Esophagus muscularis mucosa (tissue), 4 donors: ENCODE measurements at regions not wholly inside any gene's neighbourhood (a gene's known extent, or its start where the extent isn't known, plus 50 kb on each side); places are given as distances from the start of the nearest gene placed in this dataset.

Experiments used
- DNase-seq: peaks from one replicate; pipeline ENCODE4 v3.0.0-alpha.2; 2017; ENCODE audit errors: extremely low spot score
- H3K27ac ChIP-seq, 4 donors: fragments of 200-600 bp; sonication (generic); replicated peaks in 1 of 4; 1 replicate in 3 of 4; 2 replicates in 1 of 4; pipeline ENCODE4 v1.5.1; 2016 to 2019; ENCODE audit warnings: mild to moderate bottlenecking in 1 of 4
- H3K27me3 ChIP-seq, 4 donors: fragments of 200-600 bp; sonication (generic); one replicate each; pipeline versions ENCODE4 v1.5.1 to v1.6.0; 2016 to 2019
- H3K36me3 ChIP-seq, 4 donors: fragments of 200-600 bp; sonication (generic); one replicate each; pipeline ENCODE4 v1.5.1; 2016 to 2019
- H3K4me1 ChIP-seq, 4 donors: fragments of 200-600 bp; sonication (generic); one replicate each; pipeline ENCODE4 v1.5.1; 2016 to 2019
- H3K4me3 ChIP-seq, 4 donors: fragments of 200-600 bp; sonication (generic); 1 replicate in 2 of 4; 2 replicates in 2 of 4; pipeline ENCODE4 v1.5.1; 2016 to 2019; ENCODE audit warnings: mild to moderate bottlenecking in 4 of 4, moderate library complexity in 1 of 4
- H3K9me3 ChIP-seq, 4 donors: fragments of 200-600 bp; sonication (generic); 1 replicate in 3 of 4; 2 replicates in 1 of 4; pipeline ENCODE4 v1.5.1; 2016 to 2019
- EP300 ChIP-seq: sonication (generic); formaldehyde crosslinking; IDR thresholded peaks from one replicate; pipeline ENCODE4 v1.6.1; 2017; ENCODE audit warnings: antibody characterized with exemption
- POLR2A ChIP-seq: fragments of 450-650 bp; IDR thresholded peaks from one replicate; pipeline ENCODE4 v1.6.1; 2017; ENCODE audit warnings: antibody characterized with exemption, moderate library complexity, mild to moderate bottlenecking, low read depth
- POLR2AphosphoS5 ChIP-seq, 2 donors: sonication (generic); formaldehyde crosslinking; IDR thresholded peaks; one replicate each; pipeline ENCODE4 v1.6.1; 2017; ENCODE audit warnings: antibody characterized with exemption in 2 of 2
- WGBS: methylation state at CpG from one replicate; pipeline ENCODE4 v1.1.5; 2018; 5-methylcytosine and 5-hydroxymethylcytosine counted together
- intact Hi-C: fragments of 100-400 bp; cut with DNase I; formaldehyde crosslinking; loops from one replicate; pipeline ENCODE4 v1.15.1; 2023
- TF ChIP-seq, protein P1 (sequence below), 3 experiments: fragments of 200-600 bp in 2 of 3; fragments of 450-650 bp in 1 of 3; sonication (generic) in 2 of 3; IDR thresholded peaks; one replicate each; pipeline ENCODE4 v1.5.1; 2017 to 2019; ENCODE audit warnings: antibody characterized with exemption in 3 of 3, mild to moderate bottlenecking in 2 of 3, moderate library complexity in 1 of 3

DNA sequence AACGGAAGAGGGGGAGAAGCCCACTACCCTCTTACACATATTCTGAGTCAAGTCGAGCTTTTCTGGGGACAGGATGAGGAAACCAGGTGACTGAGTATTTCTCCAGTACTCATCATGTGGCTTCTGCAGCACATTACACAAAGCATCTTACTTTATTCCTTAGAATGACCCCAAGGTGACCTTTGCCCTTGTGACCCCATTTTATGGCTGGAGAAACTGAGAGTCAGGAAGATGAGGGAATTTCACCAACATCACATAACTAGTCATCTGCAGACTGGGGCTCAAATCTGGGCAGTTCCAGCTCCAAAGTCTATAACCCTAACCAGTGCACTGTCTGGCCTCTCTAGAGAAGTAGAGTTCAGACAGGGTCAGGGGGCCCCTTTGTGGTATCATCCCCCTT is 707.0 kb downstream of the UQCRFS1 start:
- DNase-seq, result no peak
- TF ChIP-seq POLR2AphosphoS5 (IDR thresholded peaks at IDR 0.05) (no peak), EP300 (no peak), POLR2A (no peak)
- TF ChIP-seq, protein P1, sequence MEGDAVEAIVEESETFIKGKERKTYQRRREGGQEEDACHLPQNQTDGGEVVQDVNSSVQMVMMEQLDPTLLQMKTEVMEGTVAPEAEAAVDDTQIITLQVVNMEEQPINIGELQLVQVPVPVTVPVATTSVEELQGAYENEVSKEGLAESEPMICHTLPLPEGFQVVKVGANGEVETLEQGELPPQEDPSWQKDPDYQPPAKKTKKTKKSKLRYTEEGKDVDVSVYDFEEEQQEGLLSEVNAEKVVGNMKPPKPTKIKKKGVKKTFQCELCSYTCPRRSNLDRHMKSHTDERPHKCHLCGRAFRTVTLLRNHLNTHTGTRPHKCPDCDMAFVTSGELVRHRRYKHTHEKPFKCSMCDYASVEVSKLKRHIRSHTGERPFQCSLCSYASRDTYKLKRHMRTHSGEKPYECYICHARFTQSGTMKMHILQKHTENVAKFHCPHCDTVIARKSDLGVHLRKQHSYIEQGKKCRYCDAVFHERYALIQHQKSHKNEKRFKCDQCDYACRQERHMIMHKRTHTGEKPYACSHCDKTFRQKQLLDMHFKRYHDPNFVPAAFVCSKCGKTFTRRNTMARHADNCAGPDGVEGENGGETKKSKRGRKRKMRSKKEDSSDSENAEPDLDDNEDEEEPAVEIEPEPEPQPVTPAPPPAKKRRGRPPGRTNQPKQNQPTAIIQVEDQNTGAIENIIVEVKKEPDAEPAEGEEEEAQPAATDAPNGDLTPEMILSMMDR (IDR thresholded peaks at IDR 0.05), result no peak
- WGBS, result 82% methylated on average over 2 of the region's 2 CpGs
- Histone ChIP-seq H3K27ac (no peak overlapping the region), H3K27me3 (peaks cover 0 to 12% (median 0%) of the 10 kb centered on the region in 4 donors), H3K4me1 (no peaks in the 10 kb centered on the region), H3K36me3 (no peaks in the 10 kb centered on the region), H3K9me3 (no peaks in the 10 kb centered on the region), H3K4me3 (no peak overlapping the region)
- intact Hi-C loops, result no loop called here

DNA sequence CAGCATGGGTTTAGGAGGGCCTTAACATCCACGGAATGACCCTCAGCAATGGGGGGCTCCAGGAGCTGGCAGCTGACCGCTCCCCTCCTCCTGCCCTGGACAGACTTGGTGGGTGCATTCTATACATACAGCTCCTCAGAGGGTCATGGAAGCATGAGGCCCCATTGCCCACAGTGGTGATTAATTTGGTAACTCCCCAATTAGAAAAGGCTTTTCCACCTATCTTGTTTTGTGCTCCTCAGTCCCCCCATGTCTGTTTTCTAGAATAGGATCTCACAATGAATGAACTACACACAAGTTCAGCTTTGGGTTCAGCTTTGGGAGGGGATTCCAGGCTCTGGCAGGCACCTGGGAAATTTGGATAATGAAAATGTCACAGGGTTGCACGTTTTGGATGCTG is 707.8 kb downstream of the UQCRFS1 start:
- Histone ChIP-seq H3K27me3 (peaks cover 0 to 12% (median 0%) of the 10 kb centered on the region in 4 donors), H3K27ac (no peak overlapping the region), H3K4me3 (no peak overlapping the region), H3K36me3 (no peaks in the 10 kb centered on the region), H3K4me1 (no peaks in the 10 kb centered on the region), H3K9me3 (no peaks in the 10 kb centered on the region)
- TF ChIP-seq EP300, result no peak
- TF ChIP-seq, protein P1 (IDR thresholded peaks at IDR 0.05), result no peak
- TF ChIP-seq POLR2A, result no peak
- no peak for TF ChIP-seq POLR2AphosphoS5 (IDR thresholded peaks at IDR 0.05)
- DNase-seq, result no peak
- WGBS, result 54% methylated on average over 2 of the region's 3 CpGs
- intact Hi-C loops, result no loop called here

- no peak overlapping the region for H3K4me3 ChIP-seq
- H3K27ac ChIP-seq, result no peak overlapping the region
- 94% methylated on average over 3 of the region's 3 CpGs for WGBS
- H3K4me1 ChIP-seq, result no peaks in the 10 kb centered on the region
- H3K36me3 ChIP-seq, result no peaks in the 10 kb centered on the region
- no peaks in the 10 kb centered on the region for H3K9me3 ChIP-seq
- no peak for DNase-seq
- H3K27me3 ChIP-seq, result peaks cover 0 to 12% (median 0%) of the 10 kb centered on the region in 4 donors
- intact Hi-C loops, result no loop called here
- no peak for TF ChIP-seq POLR2A
- TF ChIP-seq, protein P1 (IDR thresholded peaks at IDR 0.05), result no peak
- TF ChIP-seq POLR2AphosphoS5 (IDR thresholded peaks at IDR 0.05), result no peak
- TF ChIP-seq EP300, result no peak
These were observed 708.2 kb downstream of the UQCRFS1 start for GRCh38 chr19:28504727-28505126.

GRCh38 chr19:28504139-28504538 is 708.8 kb downstream of the UQCRFS1 start:
- DNase-seq, result no peak
- Histone ChIP-seq H3K36me3 (no peaks in the 10 kb centered on the region), H3K4me3 (no peak overlapping the region), H3K27ac (no peak overlapping the region), H3K9me3 (no peaks in the 10 kb centered on the region), H3K27me3 (peaks cover 0 to 9% (median 0%) of the 10 kb centered on the region in 4 donors), H3K4me1 (no peaks in the 10 kb centered on the region)
- intact Hi-C loops, result no loop called here
- TF ChIP-seq, protein P1 (IDR thresholded peaks at IDR 0.05), result no peak
- TF ChIP-seq EP300, result no peak
- TF ChIP-seq POLR2AphosphoS5 (IDR thresholded peaks at IDR 0.05), result no peak
- TF ChIP-seq POLR2A, result no peak
- 61% methylated on average over 3 of the region's 3 CpGs for WGBS
